HG02970 (cell line): ENCODE measurements at regions not wholly inside any gene's neighbourhood (a gene's known extent, or its start where the extent isn't known, plus 50 kb on each side); places are given as distances from the start of the nearest gene placed in this dataset.

Source experiments
- ATAC-seq: cut with Tn5 transposase; IDR thresholded peaks from one replicate; pipeline ENCODE4 v1.9.1; 2021; ENCODE audit warnings: mild to moderate bottlenecking, moderate library complexity, moderate number of reproducible peaks; ENCODE audit not compliant: unreplicated experiment, low FRiP score

GRCh38 chr5:4927097-4927496, 213.0 kb upstream of the ADAMTS16 start:
- no peak for ATAC-seq

- no peak for ATAC-seq
Observed at GRCh38 chr5:4928409-4928808, 211.7 kb upstream of the ADAMTS16 start.

GRCh38 chr5:4929092-4929655, 211.0 kb upstream of the ADAMTS16 start:
- no peak for ATAC-seq

GRCh38 chr5:4939042-4939781, 200.9 kb upstream of the ADAMTS16 start:
- no peak for ATAC-seq

- no peak for ATAC-seq
Observed at GRCh38 chr5:4941161-4941560, 199.0 kb upstream of the ADAMTS16 start.

GRCh38 chr5:4941957-4942830, 197.9 kb upstream of the ADAMTS16 start:
- no peak for ATAC-seq

GRCh38 chr5:4942831-4943178, 197.3 kb upstream of the ADAMTS16 start:
- no peak for ATAC-seq

GRCh38 chr5:4945296-4945695, 194.8 kb upstream of the ADAMTS16 start:
- no peak for ATAC-seq

- ATAC-seq = no peak
Observed at GRCh38 chr5:4947106-4947505, 193.0 kb upstream of the ADAMTS16 start.

- no peak for ATAC-seq
Observed at GRCh38 chr5:4947893-4948536, 192.1 kb upstream of the ADAMTS16 start.

GRCh38 chr5:4949108-4949507, 191.0 kb upstream of the ADAMTS16 start:
- no peak for ATAC-seq

GRCh38 chr5:4953576-4953975, 186.6 kb upstream of the ADAMTS16 start:
- ATAC-seq = no peak

GRCh38 chr5:4954048-4954447, 186.1 kb upstream of the ADAMTS16 start:
- no peak for ATAC-seq

GRCh38 chr5:4963265-4963664, 176.9 kb upstream of the ADAMTS16 start:
- ATAC-seq = no peak

GRCh38 chr5:4969351-4969750, 170.8 kb upstream of the ADAMTS16 start:
- no peak for ATAC-seq

- ATAC-seq = no peak
Observed at GRCh38 chr5:4970171-4970570, 170.0 kb upstream of the ADAMTS16 start.

GRCh38 chr5:4976902-4977301, 163.2 kb upstream of the ADAMTS16 start:
- ATAC-seq = no peak

- no peak for ATAC-seq
Observed at GRCh38 chr5:4977416-4978110, 162.6 kb upstream of the ADAMTS16 start.

- no peak for ATAC-seq
Observed at GRCh38 chr5:4980201-4980600, 159.9 kb upstream of the ADAMTS16 start.

GRCh38 chr5:4981608-4982007, 158.5 kb upstream of the ADAMTS16 start:
- no peak for ATAC-seq
